Spinal cord (tissue), 9 donors: ENCODE measurements at regions not wholly inside any gene's neighbourhood (a gene's known extent, or its start where the extent isn't known, plus 50 kb on each side); places are given as distances from the start of the nearest gene placed in this dataset.

Experiments
- DNase-seq, 6 donors: peaks; one replicate each; pipeline versions ENCODE4 v3.0.0 to v3.0.0-alpha.2; 2013 to 2015; ENCODE audit warnings: low spot score in 6 of 6, low read depth in 4 of 6
- H3K27ac ChIP-seq: one replicate; pipeline ENCODE4 v1.5.1; 2013; ENCODE audit warnings: low read depth, low read length, control low read depth
- H3K27me3 ChIP-seq: one replicate; pipeline ENCODE4 v1.6.1; 2013; ENCODE audit warnings: low read length; ENCODE audit not compliant: control insufficient read depth, insufficient read depth
- H3K36me3 ChIP-seq: one replicate; pipeline ENCODE4 v1.6.1; 2013; ENCODE audit warnings: low read length; ENCODE audit not compliant: control insufficient read depth, insufficient read depth
- H3K4me1 ChIP-seq: one replicate; pipeline ENCODE4 v1.6.1; 2013; ENCODE audit warnings: low read length; ENCODE audit not compliant: control insufficient read depth, insufficient read depth
- H3K4me3 ChIP-seq: one replicate; pipeline ENCODE4 v1.5.1; 2013; ENCODE audit warnings: low read depth, low read length, control low read depth
- H3K9me3 ChIP-seq: one replicate; pipeline ENCODE4 v1.6.1; 2013; ENCODE audit warnings: low read length; ENCODE audit not compliant: control insufficient read depth, insufficient read depth
- WGBS: methylation state at CpG from one replicate; pipeline ENCODE4 v1.1.5; 2013; ENCODE audit warnings: missing lambda C conversion rate; ENCODE audit not compliant: insufficient coverage; 5-methylcytosine and 5-hydroxymethylcytosine counted together
- donor health status: healthy.

- 94% methylated on average over 6 of the region's 8 CpGs for WGBS
- Histone ChIP-seq H3K4me1 (no peaks in the 10 kb centered on the region), H3K27ac (no peak overlapping the region), H3K36me3 (no peaks in the 10 kb centered on the region), H3K9me3 (no peaks in the 10 kb centered on the region), H3K27me3 (no peaks in the 10 kb centered on the region), H3K4me3 (no peak overlapping the region)
- DNase-seq, result no peak
These were observed 962.7 kb downstream of the GRIK2 start for GRCh38 chr6:102356170-102356569.

GRCh38 chr6:102355578-102355977 is 962.1 kb downstream of the GRIK2 start:
- no peak overlapping the region for H3K4me3 ChIP-seq
- H3K36me3 ChIP-seq, result no peaks in the 10 kb centered on the region
- no CpG with 5 or more reads among the region's 1 CpG for WGBS
- H3K27me3 ChIP-seq, result no peaks in the 10 kb centered on the region
- H3K4me1 ChIP-seq, result no peaks in the 10 kb centered on the region
- H3K9me3 ChIP-seq, result no peaks in the 10 kb centered on the region
- H3K27ac ChIP-seq, result no peak overlapping the region
- DNase-seq, result no peak

- H3K27me3 ChIP-seq, result no peaks in the 10 kb centered on the region
These were observed 959.0 kb downstream of the GRIK2 start for GRCh38 chr6:102352552-102352951.

GRCh38 chr6:102344769-102345168 is 951.3 kb downstream of the GRIK2 start:
- H3K9me3 ChIP-seq, result no peaks in the 10 kb centered on the region
- DNase-seq, result no peak

More at GRCh38 chr6:102352552-102352951, 959.0 kb downstream of the GRIK2 start:
- H3K9me3 ChIP-seq, result no peaks in the 10 kb centered on the region
- no peak overlapping the region for H3K27ac ChIP-seq
- WGBS, result 95% methylated on average over 3 of the region's 5 CpGs
- H3K4me3 ChIP-seq, result no peak overlapping the region
- no peaks in the 10 kb centered on the region for H3K4me1 ChIP-seq
- no peak for DNase-seq
- H3K36me3 ChIP-seq, result no peaks in the 10 kb centered on the region

GRCh38 chr6:102340311-102340710 is 946.8 kb downstream of the GRIK2 start:
- WGBS, result 71% methylated on average over 1 of the region's 4 CpGs
- Histone ChIP-seq H3K27me3 (no peaks in the 10 kb centered on the region), H3K27ac (no peak overlapping the region), H3K4me1 (no peaks in the 10 kb centered on the region), H3K36me3 (no peaks in the 10 kb centered on the region), H3K9me3 (no peaks in the 10 kb centered on the region), H3K4me3 (no peak overlapping the region)
- DNase-seq, result peak in 1 of 6 donors; percentile 21

More at GRCh38 chr6:102344769-102345168, 951.3 kb downstream of the GRIK2 start:
- 100% methylated on average over 1 of the region's 2 CpGs for WGBS
- Histone ChIP-seq H3K4me1 (no peaks in the 10 kb centered on the region), H3K4me3 (no peak overlapping the region), H3K36me3 (no peaks in the 10 kb centered on the region), H3K27ac (no peak overlapping the region), H3K27me3 (no peaks in the 10 kb centered on the region)

GRCh38 chr6:102333736-102334135 is 940.2 kb downstream of the GRIK2 start:
- H3K9me3 ChIP-seq, result no peaks in the 10 kb centered on the region
- H3K27me3 ChIP-seq, result no peaks in the 10 kb centered on the region
- H3K27ac ChIP-seq, result no peak overlapping the region
- H3K4me3 ChIP-seq, result no peak overlapping the region
- H3K36me3 ChIP-seq, result no peaks in the 10 kb centered on the region
- no peak for DNase-seq
- WGBS, result 98% methylated on average over 5 of the region's 8 CpGs
- H3K4me1 ChIP-seq, result no peaks in the 10 kb centered on the region

GRCh38 chr6:102327697-102328225 is 934.3 kb downstream of the GRIK2 start:
- WGBS, result 97% methylated on average over 4 of the region's 4 CpGs
- Histone ChIP-seq H3K27me3 (no peaks in the 10 kb centered on the region), H3K27ac (no peak overlapping the region), H3K4me3 (no peak overlapping the region), H3K9me3 (no peaks in the 10 kb centered on the region), H3K4me1 (no peaks in the 10 kb centered on the region), H3K36me3 (no peaks in the 10 kb centered on the region)
- DNase-seq, result no peak

GRCh38 chr6:102313699-102314098 is 920.2 kb downstream of the GRIK2 start:
- DNase-seq, result peak in 2 of 6 donors; percentile 3 to 9
- Histone ChIP-seq H3K36me3 (no peaks in the 10 kb centered on the region), H3K27me3 (no peaks in the 10 kb centered on the region), H3K4me3 (no peak overlapping the region), H3K4me1 (no peaks in the 10 kb centered on the region), H3K9me3 (no peaks in the 10 kb centered on the region), H3K27ac (no peak overlapping the region)
- no CpG with 5 or more reads among the region's 1 CpG for WGBS

- H3K9me3 ChIP-seq, result peaks cover 1% of the 10 kb centered on the region
- no peaks in the 10 kb centered on the region for H3K4me1 ChIP-seq
- DNase-seq, result no peak
- H3K27ac ChIP-seq, result no peak overlapping the region
- no peaks in the 10 kb centered on the region for H3K36me3 ChIP-seq
- no peaks in the 10 kb centered on the region for H3K27me3 ChIP-seq
- WGBS, result 100% methylated on average over 1 of the region's 1 CpG
- no peak overlapping the region for H3K4me3 ChIP-seq
These were observed 916.2 kb downstream of the GRIK2 start for GRCh38 chr6:102309700-102310099.

- 74% methylated on average over 3 of the region's 3 CpGs for WGBS
- no peaks in the 10 kb centered on the region for H3K36me3 ChIP-seq
- H3K9me3 ChIP-seq, result peaks cover 1% of the 10 kb centered on the region
- H3K4me3 ChIP-seq, result no peak overlapping the region
- H3K4me1 ChIP-seq, result no peaks in the 10 kb centered on the region
- no peaks in the 10 kb centered on the region for H3K27me3 ChIP-seq
- no peak for DNase-seq
- H3K27ac ChIP-seq, result no peak overlapping the region
These were observed 906.8 kb downstream of the GRIK2 start for GRCh38 chr6:102300350-102300749.
